ENCODE measurements at regions not wholly inside any gene's neighbourhood (a gene's known extent, or its start where the extent isn't known, plus 50 kb on each side); places are given as distances from the start of the nearest gene placed in this dataset.

DNA sequence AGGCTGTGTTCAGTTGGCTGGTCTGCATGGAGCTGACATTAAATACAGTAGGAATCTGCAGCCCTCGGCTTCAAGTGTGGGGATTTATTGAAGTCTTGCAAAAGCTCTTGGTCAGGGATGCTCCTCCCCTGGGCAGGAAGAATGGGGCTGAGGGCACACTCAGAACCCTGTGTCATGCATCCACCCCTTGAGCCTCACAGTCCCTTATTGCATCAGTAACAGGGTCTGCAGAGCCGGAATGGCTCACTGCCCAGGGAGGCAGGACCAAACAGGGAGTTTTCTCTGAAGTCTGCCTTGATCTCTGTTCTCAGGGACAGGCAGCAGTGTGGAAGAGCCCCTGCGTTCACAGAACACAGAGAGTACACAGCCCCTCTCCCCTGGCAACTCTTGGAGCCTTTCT, 216.8 kb downstream of the ENGASE start:
- H3K27ac ChIP-seq (ENCODE audit: low read length) = no peak overlapping the region
- H3K27me3 ChIP-seq (ENCODE audit: insufficient read depth, low read depth, low read length) = peaks cover 17% of the 10 kb centered on the region
- H3K9me2 ChIP-seq (ENCODE audit: insufficient read depth, low read length) = no peaks in the 10 kb centered on the region
- H4K20me1 ChIP-seq (ENCODE audit: insufficient read depth) = no peaks in the 10 kb centered on the region
- H3K9me3 ChIP-seq (ENCODE audit: low read length) = no peaks in the 10 kb centered on the region
- no peak overlapping the region for H3K9ac ChIP-seq (ENCODE audit: low read length)
- H3K79me2 ChIP-seq (replicated peaks; ENCODE audit: insufficient read depth, low read length) = no peaks in the 10 kb centered on the region
- TF ChIP-seq EZH2 (IDR thresholded peaks at IDR 0.05; ENCODE audit: borderline replicate concordance, insufficient read depth, low read length, poor library complexity, severe bottlenecking) = no peak
- no peak for TF ChIP-seq RAD21 (conservative IDR thresholded peaks at IDR 0.05)
- TF ChIP-seq POLR2AphosphoS5 (IDR thresholded peaks at IDR 0.05) = no peak
- TF ChIP-seq SMC3 (conservative IDR thresholded peaks at IDR 0.05; ENCODE audit: poor library complexity) = no peak
- TF ChIP-seq TAF1 (IDR thresholded peaks at IDR 0.05; ENCODE audit: low read depth) = no peak
- TF ChIP-seq CTCF (IDR thresholded peaks at IDR 0.05; ENCODE audit: poor library complexity, severe bottlenecking) = no peak
- no peak for TF ChIP-seq MXI1 (conservative IDR thresholded peaks at IDR 0.05; ENCODE audit: poor library complexity, severe bottlenecking)
- no peak for TF ChIP-seq EP300 (conservative IDR thresholded peaks at IDR 0.05; ENCODE audit: poor library complexity, severe bottlenecking)
- H3K36me3 ChIP-seq (ENCODE audit: insufficient read depth, low read length) = no peaks in the 10 kb centered on the region
- H2AFZ ChIP-seq (ENCODE audit: low read depth, low read length) = no peak overlapping the region
- no peak overlapping the region for H3K4me2 ChIP-seq (ENCODE audit: low read length)
- no peaks in the 10 kb centered on the region for H3F3A ChIP-seq (ENCODE audit: insufficient read depth, low read length, poor library complexity, severe bottlenecking)
- no peak overlapping the region for H3K4me3 ChIP-seq (ENCODE audit: low read length)

- no peaks in the 10 kb centered on the region for H4K20me1 ChIP-seq (ENCODE audit: insufficient read depth)
- TF ChIP-seq, protein P1, sequence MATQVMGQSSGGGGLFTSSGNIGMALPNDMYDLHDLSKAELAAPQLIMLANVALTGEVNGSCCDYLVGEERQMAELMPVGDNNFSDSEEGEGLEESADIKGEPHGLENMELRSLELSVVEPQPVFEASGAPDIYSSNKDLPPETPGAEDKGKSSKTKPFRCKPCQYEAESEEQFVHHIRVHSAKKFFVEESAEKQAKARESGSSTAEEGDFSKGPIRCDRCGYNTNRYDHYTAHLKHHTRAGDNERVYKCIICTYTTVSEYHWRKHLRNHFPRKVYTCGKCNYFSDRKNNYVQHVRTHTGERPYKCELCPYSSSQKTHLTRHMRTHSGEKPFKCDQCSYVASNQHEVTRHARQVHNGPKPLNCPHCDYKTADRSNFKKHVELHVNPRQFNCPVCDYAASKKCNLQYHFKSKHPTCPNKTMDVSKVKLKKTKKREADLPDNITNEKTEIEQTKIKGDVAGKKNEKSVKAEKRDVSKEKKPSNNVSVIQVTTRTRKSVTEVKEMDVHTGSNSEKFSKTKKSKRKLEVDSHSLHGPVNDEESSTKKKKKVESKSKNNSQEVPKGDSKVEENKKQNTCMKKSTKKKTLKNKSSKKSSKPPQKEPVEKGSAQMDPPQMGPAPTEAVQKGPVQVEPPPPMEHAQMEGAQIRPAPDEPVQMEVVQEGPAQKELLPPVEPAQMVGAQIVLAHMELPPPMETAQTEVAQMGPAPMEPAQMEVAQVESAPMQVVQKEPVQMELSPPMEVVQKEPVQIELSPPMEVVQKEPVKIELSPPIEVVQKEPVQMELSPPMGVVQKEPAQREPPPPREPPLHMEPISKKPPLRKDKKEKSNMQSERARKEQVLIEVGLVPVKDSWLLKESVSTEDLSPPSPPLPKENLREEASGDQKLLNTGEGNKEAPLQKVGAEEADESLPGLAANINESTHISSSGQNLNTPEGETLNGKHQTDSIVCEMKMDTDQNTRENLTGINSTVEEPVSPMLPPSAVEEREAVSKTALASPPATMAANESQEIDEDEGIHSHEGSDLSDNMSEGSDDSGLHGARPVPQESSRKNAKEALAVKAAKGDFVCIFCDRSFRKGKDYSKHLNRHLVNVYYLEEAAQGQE (IDR thresholded peaks at IDR 0.05; ENCODE audit: borderline replicate concordance) = no peak
- TF ChIP-seq SMC3 (conservative IDR thresholded peaks at IDR 0.05; ENCODE audit: poor library complexity) (no peak), CTCF (IDR thresholded peaks at IDR 0.05; ENCODE audit: poor library complexity, severe bottlenecking) (no peak), EZH2 (IDR thresholded peaks at IDR 0.05; ENCODE audit: borderline replicate concordance, insufficient read depth, low read length, poor library complexity, severe bottlenecking) (no peak), TAF1 (IDR thresholded peaks at IDR 0.05; ENCODE audit: low read depth) (no peak), RAD21 (conservative IDR thresholded peaks at IDR 0.05) (no peak), MXI1 (conservative IDR thresholded peaks at IDR 0.05; ENCODE audit: poor library complexity, severe bottlenecking) (no peak), EP300 (conservative IDR thresholded peaks at IDR 0.05; ENCODE audit: poor library complexity, severe bottlenecking) (no peak), POLR2AphosphoS5 (IDR thresholded peaks at IDR 0.05) (no peak)
- H3K9ac ChIP-seq (ENCODE audit: low read length) = no peak overlapping the region
- no peaks in the 10 kb centered on the region for H3K9me2 ChIP-seq (ENCODE audit: insufficient read depth, low read length)
- H3F3A ChIP-seq (ENCODE audit: insufficient read depth, low read length, poor library complexity, severe bottlenecking) = no peaks in the 10 kb centered on the region
- H3K4me3 ChIP-seq (ENCODE audit: low read length) = no peak overlapping the region
- H2AFZ ChIP-seq (ENCODE audit: low read depth, low read length) = no peak overlapping the region
- H3K27ac ChIP-seq (ENCODE audit: low read length) = no peak overlapping the region
- H3K4me2 ChIP-seq (ENCODE audit: low read length) = no peak overlapping the region
- H3K9me3 ChIP-seq (ENCODE audit: low read length) = no peaks in the 10 kb centered on the region
- H3K36me3 ChIP-seq (ENCODE audit: insufficient read depth, low read length) = no peaks in the 10 kb centered on the region
- peaks cover 17% of the 10 kb centered on the region for H3K27me3 ChIP-seq (ENCODE audit: insufficient read depth, low read depth, low read length)
- no peaks in the 10 kb centered on the region for H3K79me2 ChIP-seq (replicated peaks; ENCODE audit: insufficient read depth, low read length)
These were observed 216.1 kb downstream of the ENGASE start for GRCh38 chr17:79290726-79291125.

Data from neural cell (in vitro differentiated cells).